ENCODE measurements at regions not wholly inside any gene's neighbourhood (a gene's known extent, or its start where the extent isn't known, plus 50 kb on each side); places are given as distances from the start of the nearest gene placed in this dataset.

GRCh38 chr12:34396006-34396860, 373.9 kb downstream of the ALG10 start:
- DNase-seq (ENCODE audit: low read depth) = no peak

- DNase-seq (ENCODE audit: low read depth) = no peak
Observed at GRCh38 chr12:34396861-34397590, 374.7 kb downstream of the ALG10 start.

GRCh38 chr12:34397591-34398365, 375.5 kb downstream of the ALG10 start:
- DNase-seq (ENCODE audit: low read depth) = no peak

GRCh38 chr12:34398366-34398705, 376.0 kb downstream of the ALG10 start:
- DNase-seq (ENCODE audit: low read depth) = no peak

- no peak for DNase-seq (ENCODE audit: low read depth)
Observed at GRCh38 chr12:34398706-34399630, 376.7 kb downstream of the ALG10 start.

- DNase-seq (ENCODE audit: low read depth) = no peak
Observed at GRCh38 chr12:34399631-34400410, 377.5 kb downstream of the ALG10 start.

GRCh38 chr12:34400411-34400881, 378.1 kb downstream of the ALG10 start:
- no peak for DNase-seq (ENCODE audit: low read depth)

GRCh38 chr12:34400986-34401658, 378.8 kb downstream of the ALG10 start:
- DNase-seq (ENCODE audit: low read depth) = no peak

GRCh38 chr12:34401659-34402227, 379.4 kb downstream of the ALG10 start:
- no peak for DNase-seq (ENCODE audit: low read depth)

- DNase-seq (ENCODE audit: low read depth) = no peak
Observed at GRCh38 chr12:34402228-34402898, 380.1 kb downstream of the ALG10 start.

- no peak for DNase-seq (ENCODE audit: low read depth)
Observed at GRCh38 chr12:34402899-34403705, 380.8 kb downstream of the ALG10 start.

GRCh38 chr12:34403706-34404376, 381.5 kb downstream of the ALG10 start:
- DNase-seq (ENCODE audit: low read depth) = no peak

- DNase-seq (ENCODE audit: low read depth) = no peak
Observed at GRCh38 chr12:34404377-34405285, 382.3 kb downstream of the ALG10 start.

GRCh38 chr12:34405286-34406227, 383.3 kb downstream of the ALG10 start:
- DNase-seq (ENCODE audit: low read depth) = no peak

- no peak for DNase-seq (ENCODE audit: low read depth)
Observed at GRCh38 chr12:34406228-34406995, 384.1 kb downstream of the ALG10 start.

Measured in stimulated activated CD8-positive, alpha-beta memory T cell treated with anti-CD3 and anti-CD28 coated beads, Interleukin-12 subunit alpha, Interleukin-12 subunit beta, amount 100 ng/mL, for 4 hours (primary cell).